Heart left ventricle (tissue), 16 donors: ENCODE measurements at regions not wholly inside any gene's neighbourhood (a gene's known extent, or its start where the extent isn't known, plus 50 kb on each side); places are given as distances from the start of the nearest gene placed in this dataset.

ENCODE experiments used
- ATAC-seq, 4 donors: fragments of 200-7000 bp; cut with Tn5 transposase; one replicate each; pipeline ENCODE4 v1.9.1; 2020 to 2022; ENCODE audit warnings: moderate library complexity in 4 of 4, mild to moderate bottlenecking in 3 of 4, moderate number of reproducible peaks in 1 of 4
- DNase-seq, 5 donors: peaks; one replicate each; pipeline ENCODE4 v3.0.0-alpha.2; 2020
- H3K27ac ChIP-seq, 12 donors: fragments of 200-600 bp; sonication (generic) in 4 of 12; one replicate each; pipeline versions ENCODE4 v1.5.0 to v1.8.0; 2016 to 2022; ENCODE audit warnings: mild to moderate bottlenecking in 2 of 12
- H3K27me3 ChIP-seq, 9 donors: fragments of 200-600 bp; sonication (generic) in 2 of 9; one replicate each; pipeline versions ENCODE4 v1.5.1 to v1.8.0; 2016 to 2022; ENCODE audit warnings: mild to moderate bottlenecking in 3 of 9
- H3K36me3 ChIP-seq, 9 donors: fragments of 200-600 bp; sonication (generic) in 2 of 9; one replicate each; pipeline versions ENCODE4 v1.5.0 to v1.8.0; 2018 to 2022; ENCODE audit warnings: mild to moderate bottlenecking in 2 of 9
- H3K4me1 ChIP-seq, 12 donors: fragments of 200-600 bp; sonication (generic) in 4 of 12; one replicate each; pipeline versions ENCODE4 v1.5.0 to v1.8.0; 2016 to 2022; ENCODE audit warnings: mild to moderate bottlenecking in 3 of 12
- H3K4me3 ChIP-seq, 12 donors: fragments of 200-600 bp; sonication (generic) in 4 of 12; one replicate each; pipeline versions ENCODE4 v1.5.0 to v1.8.0; 2017 to 2022; ENCODE audit warnings: mild to moderate bottlenecking in 9 of 12, moderate library complexity in 4 of 12
- H3K9me3 ChIP-seq, 12 donors: fragments of 200-600 bp; sonication (generic) in 4 of 12; one replicate each; pipeline versions ENCODE4 v1.5.0 to v1.8.0; 2016 to 2022; ENCODE audit warnings: mild to moderate bottlenecking in 1 of 12
- CTCF ChIP-seq, 12 donors: fragments of 200-600 bp; sonication (generic) in 4 of 12; IDR thresholded peaks; one replicate each; pipeline versions ENCODE4 v1.5.0 to v1.8.0; 2018 to 2022; ENCODE audit warnings: antibody characterized with exemption in 12 of 12, mild to moderate bottlenecking in 5 of 12
- POLR2A ChIP-seq, 2 donors: fragments of 450-650 bp; IDR thresholded peaks; one replicate each; pipeline ENCODE4 v1.6.1; 2017; ENCODE audit warnings: antibody characterized with exemption in 2 of 2, mild to moderate bottlenecking in 2 of 2, moderate library complexity in 2 of 2
- WGBS, 4 donors: extraction: QIAGEN DNeasy Blood & Tissue Kit in 2 of 4; methylation state at CpG; one replicate each; pipeline versions ENCODE4 v1.1.5 to v1.1.7; 2013 to 2018; 5-methylcytosine and 5-hydroxymethylcytosine counted together
- intact Hi-C, 10 donors: fragments of 100-400 bp; cut with DNase I; formaldehyde crosslinking; loops; one replicate each; pipeline versions ENCODE4 v1.11.1 to v1.14.2; 2022
- donor health status: ischemic (EF 13 %, LVEDD 7.1; RV severe dilation, severe dysfunction).
- donor health status: healthy with polysubstance abuse.
- donor health status: DM: no; HTN: yes; CAD: no.
- donor health status: DM: no; HTN: no; CAD: no.
- donor health status: ischemic (EF 25% LVEDD 6.9; RV normal size, moderate dysfunction).
- donor health status: ischemic (EF 25% LVEDD 5.7; RV mildly dilated, moderate dysfunction).
- donor health status: healthy.
- donor health status: DM: yes; HTN: yes; CAD: no.
- donor health status: ischemic (EF 35%, LVEDD 5.7; RV mildly dilated, moderate dysfunction).
- donor health status: nonischemic (EF 11% LVEDD 7.7; RV severe dilation, severe dysfunction).
- donor health status: DM: yes; HTN: yes; CAD: no.
- donor health status: PGD.
- donor health status: ischemic (EF 29% LVEDD 5.4; RV normal size, mild dysfunction).
- donor health status: nonischemic (EF 23%, LVEDD 6.1; RV moderate dilation, normal function).

GRCh38 chr13:91127995-91128394, 219.5 kb upstream of the MIR17HG start:
- Histone ChIP-seq H3K27ac (no peak overlapping the region), H3K4me1 (peaks cover 0 to 7% (median 0%) of the 10 kb centered on the region in 12 donors), H3K27me3 (peaks cover 0 to 3% (median 0%) of the 10 kb centered on the region in 9 donors), H3K4me3 (no peak overlapping the region), H3K36me3 (no peaks in the 10 kb centered on the region), H3K9me3 (peaks cover 0 to 3% (median 0%) of the 10 kb centered on the region in 12 donors)
- WGBS, 4 donors: 86 to 95% (median 92%) methylated on average over 1 of the region's 1 CpG
- no peak for ATAC-seq
- intact Hi-C loops: no loop called here
- no peak for TF ChIP-seq CTCF (IDR thresholded peaks at IDR 0.05)
- TF ChIP-seq POLR2A (IDR thresholded peaks at IDR 0.05): no peak
- DNase-seq: no peak

DNA sequence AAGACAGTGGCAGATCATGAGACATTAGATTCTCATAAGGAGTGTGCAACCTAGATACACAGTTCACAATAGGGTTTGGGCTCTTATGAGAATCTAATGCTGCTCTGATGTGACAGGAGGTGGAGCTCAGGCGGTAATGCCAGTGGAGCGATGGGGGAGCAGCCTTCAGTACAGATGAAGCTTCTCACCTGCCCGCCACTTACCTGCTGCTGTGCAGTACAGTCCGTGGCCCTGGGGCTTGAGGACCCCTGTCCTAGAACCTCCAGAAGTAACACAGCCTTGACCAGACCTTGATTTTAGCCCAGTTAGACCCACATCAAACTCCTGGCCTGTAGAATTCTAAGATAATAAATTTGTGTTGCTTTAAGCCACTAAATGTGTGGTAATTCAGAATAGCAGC, 215.1 kb upstream of the MIR17HG start:
- intact Hi-C loops: loop anchor here in 2 of 10 donors (5.0 kb wide), 1 partner anchor 50 kb away; no protein-coding TSS in a partner anchor
- ATAC-seq (no peak), DNase-seq (no peak)
- peaks cover 0 to 3% (median 0%) of the 10 kb centered on the region in 12 donors for H3K9me3 ChIP-seq
- H3K27ac ChIP-seq: no peak overlapping the region
- peaks cover 0 to 10% (median 0%) of the 10 kb centered on the region in 12 donors for H3K4me1 ChIP-seq
- no peak for TF ChIP-seq CTCF (IDR thresholded peaks at IDR 0.05)
- 75 to 88% (median 86%) methylated on average over 4 of the region's 4 CpGs for WGBS, 4 donors
- H3K27me3 ChIP-seq: no peaks in the 10 kb centered on the region
- no peaks in the 10 kb centered on the region for H3K36me3 ChIP-seq
- H3K4me3 ChIP-seq: no peak overlapping the region

GRCh38 chr13:91132786-91133185, 214.7 kb upstream of the MIR17HG start:
- Histone ChIP-seq H3K4me3 (no peak overlapping the region), H3K36me3 (no peaks in the 10 kb centered on the region), H3K27me3 (no peaks in the 10 kb centered on the region), H3K9me3 (peaks cover 0 to 3% (median 0%) of the 10 kb centered on the region in 12 donors), H3K27ac (no peak overlapping the region), H3K4me1 (peaks cover 0 to 10% (median 0%) of the 10 kb centered on the region in 12 donors)
- ATAC-seq (peak in 1 of 4 donors; percentile 28), DNase-seq (peak in 1 of 5 donors; percentile 13)
- intact Hi-C loops: loop anchor here in 2 of 10 donors (5.0 kb wide), 1 partner anchor 50 kb away; no protein-coding TSS in a partner anchor
- 33 to 59% (median 43%) methylated on average over 7 of the region's 7 CpGs for WGBS, 4 donors
- no peak for TF ChIP-seq CTCF (IDR thresholded peaks at IDR 0.05)
- no peak for TF ChIP-seq POLR2A (IDR thresholded peaks at IDR 0.05)

DNA sequence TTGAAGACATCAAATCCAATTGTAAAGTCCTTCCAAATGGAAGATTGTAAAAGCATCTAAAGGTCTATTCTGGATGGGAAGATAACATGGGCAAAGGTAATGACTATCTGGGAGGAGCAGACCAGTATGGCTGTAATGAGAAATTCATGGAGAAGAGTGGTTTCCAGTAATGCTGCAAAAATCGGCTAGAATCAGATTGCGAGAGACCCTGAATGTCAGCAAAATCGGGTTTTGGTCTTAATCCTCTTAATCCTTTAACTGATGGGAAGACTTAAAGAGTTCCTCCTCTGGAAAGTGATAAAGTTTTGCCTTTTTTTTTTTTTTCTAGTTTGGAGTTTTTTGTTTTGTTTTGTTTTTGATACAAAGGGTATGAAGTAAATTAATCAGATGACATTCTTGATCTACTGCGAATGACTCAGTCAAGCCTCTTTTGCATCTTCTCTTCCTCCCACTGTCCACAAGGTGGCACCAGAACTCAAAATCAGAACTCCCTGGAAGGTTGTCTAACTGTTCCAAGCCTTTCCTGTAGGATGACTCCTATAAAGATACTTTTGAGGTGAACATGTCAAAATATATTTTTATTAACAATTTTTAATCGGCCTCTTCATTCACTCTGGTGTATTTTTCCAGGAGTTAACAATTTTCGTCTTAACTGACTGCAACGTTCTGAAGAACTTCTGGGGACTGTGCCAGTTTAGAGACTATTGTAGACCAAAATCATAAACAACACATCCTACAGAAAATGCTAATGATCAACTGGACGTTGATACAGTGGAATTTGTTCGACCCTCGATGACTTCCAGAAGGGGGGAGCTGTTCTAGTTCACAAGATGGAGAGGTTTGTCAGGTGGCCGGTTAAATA, 213.3 kb upstream of the MIR17HG start:
- peak in 3 of 4 donors; percentile 71 to 81 (median 72) for ATAC-seq
- peak in 2 of 5 donors; percentile 23 to 32 for DNase-seq
- H3K4me3 ChIP-seq: no peak overlapping the region
- WGBS, 4 donors: 38 to 44% (median 41%) methylated on average over 11 of the region's 11 CpGs
- no peaks in the 10 kb centered on the region for H3K36me3 ChIP-seq
- H3K9me3 ChIP-seq: peaks cover 0 to 3% (median 0%) of the 10 kb centered on the region in 12 donors
- H3K27me3 ChIP-seq: no peaks in the 10 kb centered on the region
- peaks cover 0 to 10% (median 0%) of the 10 kb centered on the region in 12 donors for H3K4me1 ChIP-seq
- H3K27ac ChIP-seq: no peak overlapping the region
- no peak for TF ChIP-seq POLR2A (IDR thresholded peaks at IDR 0.05)
- peak; percentile 58 to 78 (median 70) for TF ChIP-seq CTCF (IDR thresholded peaks at IDR 0.05)
- intact Hi-C loops: loop anchor here in 7 of 10 donors (1.0 to 5.0 kb wide), 4 partner anchors 25 to 51 kb away; no protein-coding TSS in a partner anchor
